22Rv1 (cell line): ENCODE measurements at regions not wholly inside any gene's neighbourhood (a gene's known extent, or its start where the extent isn't known, plus 50 kb on each side); places are given as distances from the start of the nearest gene placed in this dataset.

Source experiments
- CTCF ChIP-seq: fragments of 450-650 bp; IDR thresholded peaks from 2 replicates; pipeline ENCODE4 v1.5.1; 2017; ENCODE audit warnings: mild to moderate bottlenecking
- ZFX ChIP-seq: fragments of 450-650 bp; IDR thresholded peaks from 2 replicates; pipeline ENCODE4 v1.6.1; 2017; ENCODE audit warnings: antibody characterized with exemption, borderline replicate concordance

DNA sequence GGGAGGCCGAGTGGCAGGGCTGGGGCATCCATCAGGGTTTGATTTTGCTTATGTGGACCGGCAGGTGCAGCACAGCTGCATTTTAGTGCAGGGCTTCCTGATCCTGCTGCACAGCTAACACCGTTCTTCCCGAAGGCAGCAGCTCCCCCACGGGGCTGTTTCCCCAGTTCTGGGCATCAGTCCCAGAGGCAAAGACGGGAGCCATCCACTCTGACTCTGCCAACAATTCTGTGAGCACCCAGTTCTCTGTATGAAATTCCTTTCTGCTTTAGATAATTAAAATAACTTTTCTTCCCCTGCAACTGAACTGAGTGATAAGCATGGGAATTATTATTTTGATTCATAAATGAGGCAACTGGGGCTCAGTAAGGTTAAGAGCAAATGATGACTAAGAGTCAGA, 262.9 kb upstream of the ATP10A start:
- TF ChIP-seq CTCF (no peak), ZFX (no peak)
